ENCODE measurements at regions not wholly inside any gene's neighbourhood (a gene's known extent, or its start where the extent isn't known, plus 50 kb on each side); places are given as distances from the start of the nearest gene placed in this dataset.

- Mint-ChIP-seq H3K4me3 (ENCODE audit: unreplicated experiment) (no peak overlapping the region), H3K4me1 (ENCODE audit: low read depth, unreplicated experiment) (no peaks in the 10 kb centered on the region), H3K36me3 (ENCODE audit: low read depth, unreplicated experiment) (no peaks in the 10 kb centered on the region), H3K27me3 (ENCODE audit: low read depth, unreplicated experiment) (peaks cover 22% of the 10 kb centered on the region), H3K9me3 (ENCODE audit: unreplicated experiment) (peaks cover under 1% of the 10 kb centered on the region), H3K27ac (ENCODE audit: unreplicated experiment) (no peak overlapping the region)
- H3K27me3 ChIP-seq (ENCODE audit: insufficient read depth, low read length) = no peaks in the 10 kb centered on the region
- H3K79me2 ChIP-seq (ENCODE audit: insufficient read depth, low read length) = no peaks in the 10 kb centered on the region
- FAIRE-seq (no peak), DNase-seq (ENCODE audit: low read depth) (no peak)
- H3K4me1 ChIP-seq (ENCODE audit: insufficient read depth, low read length) = no peaks in the 10 kb centered on the region
- no peaks in the 10 kb centered on the region for H3K36me3 ChIP-seq (ENCODE audit: insufficient read depth, low read length)
- no peaks in the 10 kb centered on the region for H4K20me1 ChIP-seq (ENCODE audit: insufficient read depth, low read length)
- no peaks in the 10 kb centered on the region for H3K9me3 ChIP-seq (ENCODE audit: insufficient read depth, low read depth, low read length)
- no peak overlapping the region for H2AFZ ChIP-seq (ENCODE audit: low read depth, low read length)
- H3K9ac ChIP-seq (ENCODE audit: low read length) = no peak overlapping the region
- H3K27ac ChIP-seq (ENCODE audit: low read depth, low read length) = no peak overlapping the region
- H3K4me2 ChIP-seq (ENCODE audit: low read length) = no peak overlapping the region
- TF ChIP-seq, protein P1, sequence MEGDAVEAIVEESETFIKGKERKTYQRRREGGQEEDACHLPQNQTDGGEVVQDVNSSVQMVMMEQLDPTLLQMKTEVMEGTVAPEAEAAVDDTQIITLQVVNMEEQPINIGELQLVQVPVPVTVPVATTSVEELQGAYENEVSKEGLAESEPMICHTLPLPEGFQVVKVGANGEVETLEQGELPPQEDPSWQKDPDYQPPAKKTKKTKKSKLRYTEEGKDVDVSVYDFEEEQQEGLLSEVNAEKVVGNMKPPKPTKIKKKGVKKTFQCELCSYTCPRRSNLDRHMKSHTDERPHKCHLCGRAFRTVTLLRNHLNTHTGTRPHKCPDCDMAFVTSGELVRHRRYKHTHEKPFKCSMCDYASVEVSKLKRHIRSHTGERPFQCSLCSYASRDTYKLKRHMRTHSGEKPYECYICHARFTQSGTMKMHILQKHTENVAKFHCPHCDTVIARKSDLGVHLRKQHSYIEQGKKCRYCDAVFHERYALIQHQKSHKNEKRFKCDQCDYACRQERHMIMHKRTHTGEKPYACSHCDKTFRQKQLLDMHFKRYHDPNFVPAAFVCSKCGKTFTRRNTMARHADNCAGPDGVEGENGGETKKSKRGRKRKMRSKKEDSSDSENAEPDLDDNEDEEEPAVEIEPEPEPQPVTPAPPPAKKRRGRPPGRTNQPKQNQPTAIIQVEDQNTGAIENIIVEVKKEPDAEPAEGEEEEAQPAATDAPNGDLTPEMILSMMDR (IDR thresholded peaks at IDR 0.05; ENCODE audit: insufficient read depth, low read depth, low read length) = no peak
- no peak for TF ChIP-seq EZH2 (IDR thresholded peaks at IDR 0.05; ENCODE audit: insufficient read depth, low read length)
- no peak overlapping the region for H3K4me3 ChIP-seq (ENCODE audit: insufficient read depth, low read depth, low read length)
Observed at GRCh38 chr18:57273194-57273593, 79.2 kb upstream of the ST8SIA3 start.

GRCh38 chr18:57275111-57275510, 77.2 kb upstream of the ST8SIA3 start:
- Histone ChIP-seq H3K4me1 (ENCODE audit: insufficient read depth, low read length) (no peaks in the 10 kb centered on the region), H3K9me3 (ENCODE audit: insufficient read depth, low read depth, low read length) (no peaks in the 10 kb centered on the region), H3K9ac (ENCODE audit: low read length) (no peak overlapping the region), H2AFZ (ENCODE audit: low read depth, low read length) (no peak overlapping the region), H3K27me3 (ENCODE audit: insufficient read depth, low read length) (no peaks in the 10 kb centered on the region), H3K4me3 (ENCODE audit: insufficient read depth, low read depth, low read length) (no peak overlapping the region), H3K27ac (ENCODE audit: low read depth, low read length) (no peak overlapping the region), H3K36me3 (ENCODE audit: insufficient read depth, low read length) (no peaks in the 10 kb centered on the region), H3K79me2 (ENCODE audit: insufficient read depth, low read length) (no peaks in the 10 kb centered on the region), H3K4me2 (ENCODE audit: low read length) (no peak overlapping the region), H4K20me1 (ENCODE audit: insufficient read depth, low read length) (no peaks in the 10 kb centered on the region)
- Mint-ChIP-seq H3K9me3 (ENCODE audit: unreplicated experiment) (peaks cover 6% of the 10 kb centered on the region), H3K36me3 (ENCODE audit: low read depth, unreplicated experiment) (no peaks in the 10 kb centered on the region), H3K4me1 (ENCODE audit: low read depth, unreplicated experiment) (no peaks in the 10 kb centered on the region), H3K4me3 (ENCODE audit: unreplicated experiment) (no peak overlapping the region), H3K27ac (ENCODE audit: unreplicated experiment) (no peak overlapping the region), H3K27me3 (ENCODE audit: low read depth, unreplicated experiment) (peaks cover 28% of the 10 kb centered on the region)
- no peak for DNase-seq (ENCODE audit: low read depth)
- no peak for TF ChIP-seq EZH2 (IDR thresholded peaks at IDR 0.05; ENCODE audit: insufficient read depth, low read length)
- TF ChIP-seq, protein P1 (IDR thresholded peaks at IDR 0.05; ENCODE audit: insufficient read depth, low read depth, low read length) = no peak
- no peak for FAIRE-seq

DNA sequence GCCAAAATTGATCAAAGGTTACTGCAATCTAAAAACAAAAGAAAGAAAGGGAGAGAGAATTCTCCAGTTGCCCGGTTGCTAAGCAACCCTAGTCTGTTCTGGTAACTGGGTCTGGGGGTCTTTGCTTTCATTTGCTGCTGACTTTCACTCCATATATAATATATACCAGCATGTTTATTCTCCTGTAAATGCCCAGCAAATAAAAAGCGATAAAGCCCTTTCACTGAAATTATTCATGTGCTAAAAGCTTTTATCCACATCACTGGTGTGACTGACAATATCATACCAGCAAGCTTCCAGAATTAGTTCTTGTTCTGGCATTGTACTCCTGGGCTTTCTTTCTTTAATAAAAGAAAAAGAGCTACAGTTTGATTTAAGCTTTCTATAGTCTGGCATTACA, 75.5 kb upstream of the ST8SIA3 start:
- no peaks in the 10 kb centered on the region for H3K27me3 ChIP-seq (ENCODE audit: insufficient read depth, low read length)
- no peak overlapping the region for H3K4me3 ChIP-seq (ENCODE audit: insufficient read depth, low read depth, low read length)
- Mint-ChIP-seq H3K36me3 (ENCODE audit: low read depth, unreplicated experiment) (no peaks in the 10 kb centered on the region), H3K27ac (ENCODE audit: unreplicated experiment) (no peak overlapping the region), H3K9me3 (ENCODE audit: unreplicated experiment) (peaks cover 6% of the 10 kb centered on the region), H3K27me3 (ENCODE audit: low read depth, unreplicated experiment) (peaks cover 28% of the 10 kb centered on the region), H3K4me1 (ENCODE audit: low read depth, unreplicated experiment) (no peaks in the 10 kb centered on the region), H3K4me3 (ENCODE audit: unreplicated experiment) (no peak overlapping the region)
- H3K4me2 ChIP-seq (ENCODE audit: low read length) = no peak overlapping the region
- DNase-seq (ENCODE audit: low read depth) (no peak), FAIRE-seq (no peak)
- no peak overlapping the region for H3K27ac ChIP-seq (ENCODE audit: low read depth, low read length)
- no peaks in the 10 kb centered on the region for H3K4me1 ChIP-seq (ENCODE audit: insufficient read depth, low read length)
- no peak overlapping the region for H3K9ac ChIP-seq (ENCODE audit: low read length)
- H2AFZ ChIP-seq (ENCODE audit: low read depth, low read length) = no peak overlapping the region
- H3K9me3 ChIP-seq (ENCODE audit: insufficient read depth, low read depth, low read length) = no peaks in the 10 kb centered on the region
- no peak for TF ChIP-seq EZH2 (IDR thresholded peaks at IDR 0.05; ENCODE audit: insufficient read depth, low read length)
- TF ChIP-seq, protein P1 (IDR thresholded peaks at IDR 0.05; ENCODE audit: insufficient read depth, low read depth, low read length) = no peak
- H3K79me2 ChIP-seq (ENCODE audit: insufficient read depth, low read length) = no peaks in the 10 kb centered on the region
- H4K20me1 ChIP-seq (ENCODE audit: insufficient read depth, low read length) = no peaks in the 10 kb centered on the region
- no peaks in the 10 kb centered on the region for H3K36me3 ChIP-seq (ENCODE audit: insufficient read depth, low read length)
